ENCODE measurements at regions not wholly inside any gene's neighbourhood (a gene's known extent, or its start where the extent isn't known, plus 50 kb on each side); places are given as distances from the start of the nearest gene placed in this dataset.

DNA sequence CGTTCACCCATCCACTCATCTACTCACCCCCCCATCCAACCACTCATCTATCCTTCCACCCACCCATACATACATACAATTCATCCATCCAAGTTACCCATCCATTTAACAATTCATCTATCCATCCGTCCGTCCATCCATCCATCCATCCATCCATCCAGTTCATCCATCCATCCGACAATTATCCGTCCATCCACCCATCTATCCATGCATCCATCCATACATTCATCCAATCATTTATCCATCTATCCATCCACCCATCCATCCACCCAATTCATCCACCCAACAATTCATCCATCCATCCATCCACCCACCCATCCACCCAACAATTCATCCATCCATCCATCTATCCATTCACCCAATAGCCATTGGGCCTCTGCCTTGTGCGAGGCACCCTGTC lies 173.2 kb upstream of the MVB12B start:
- DNase-seq = no peak

DNA sequence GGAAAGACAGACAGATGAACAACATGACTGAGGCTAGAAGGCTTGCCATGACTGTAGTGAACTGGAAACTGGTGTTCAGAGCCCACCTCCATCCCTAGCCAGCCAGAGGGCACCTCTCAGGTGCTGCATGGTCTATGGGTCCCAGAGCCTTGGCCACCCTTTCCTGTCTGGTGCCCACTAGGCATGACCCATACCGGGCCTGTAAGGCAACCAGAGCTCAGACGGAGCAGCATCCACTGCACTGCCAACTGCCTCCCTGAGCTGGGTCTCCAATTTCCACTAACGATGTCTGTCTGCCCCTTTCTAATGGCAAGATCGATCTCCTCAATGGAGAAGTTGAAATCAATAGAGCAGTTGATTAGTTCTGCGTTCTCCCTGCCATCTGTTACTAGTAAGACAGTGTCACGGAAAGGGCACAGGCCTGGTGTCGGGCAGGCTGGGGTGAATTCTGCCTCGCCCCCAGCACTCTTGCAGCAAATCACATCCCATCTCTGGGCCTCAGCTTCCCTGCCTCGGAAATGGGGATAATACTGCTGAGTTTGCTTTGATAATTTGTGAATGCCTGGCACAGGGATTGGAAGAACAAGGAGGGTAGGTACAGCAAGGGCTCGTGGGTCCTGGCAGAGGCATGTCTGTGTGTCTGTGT lies 172.3 kb upstream of the MVB12B start:
- no peak for DNase-seq

DNA sequence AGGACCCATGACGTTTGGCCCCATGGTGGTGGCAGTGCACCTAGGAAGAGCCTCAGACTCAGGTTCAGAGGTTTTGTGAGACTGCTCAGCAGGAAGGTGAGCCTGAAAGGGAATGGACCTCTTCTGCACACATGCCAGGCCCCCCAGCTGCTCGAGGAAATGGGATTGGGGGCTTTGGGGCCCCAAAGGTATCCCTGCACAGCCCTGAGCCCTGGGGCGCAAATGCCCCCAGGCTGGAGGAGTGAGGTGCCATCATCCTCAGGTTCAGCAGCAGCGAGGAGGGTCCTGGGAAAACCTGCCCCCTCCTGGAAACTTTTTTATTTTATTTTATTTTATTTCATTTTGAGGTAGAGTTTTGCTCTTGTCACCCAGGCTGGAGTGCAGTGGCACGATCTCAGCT lies 171.8 kb upstream of the MVB12B start:
- DNase-seq = no peak

- no peak for DNase-seq
Observed at GRCh38 chr9:126155756-126156664, 170.6 kb upstream of the MVB12B start.

DNA sequence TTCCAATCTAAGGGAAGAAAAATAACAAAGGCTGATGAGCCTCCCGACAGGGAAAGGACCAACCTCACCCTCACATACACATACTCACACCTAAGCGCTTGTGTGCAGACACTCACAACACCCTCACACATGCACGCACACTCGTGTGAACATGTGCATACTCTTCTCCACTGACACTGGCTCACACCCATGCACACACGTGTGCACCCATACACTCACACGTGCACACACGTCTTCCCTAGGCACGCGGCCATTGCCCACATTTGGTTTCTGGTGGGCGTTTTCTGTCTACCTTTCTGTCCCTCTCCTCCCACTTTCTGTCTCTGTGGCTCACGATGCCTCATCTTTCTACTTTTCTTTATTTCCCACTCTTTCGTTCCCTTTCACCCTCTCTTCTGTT lies 169.7 kb upstream of the MVB12B start:
- no peak for DNase-seq

DNA sequence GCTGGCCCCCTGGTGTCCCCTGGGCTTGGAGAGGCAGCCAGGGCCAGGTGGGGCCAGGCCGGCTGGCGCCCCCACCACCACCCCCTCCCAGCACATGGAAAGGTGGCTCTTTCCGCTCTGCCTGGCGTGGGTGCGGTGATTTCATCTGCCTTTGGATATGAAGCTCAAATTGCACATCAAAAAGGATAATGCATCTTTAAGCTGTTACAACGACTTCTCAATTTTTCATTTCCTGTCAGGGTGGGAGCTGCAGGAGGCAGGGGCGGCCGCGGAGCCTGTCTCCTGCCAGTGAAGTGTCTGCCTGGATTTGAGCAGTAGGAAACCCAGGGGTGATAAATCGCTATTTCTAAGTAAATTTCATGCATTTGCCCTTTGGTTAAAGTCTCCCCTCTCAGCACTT lies 169.2 kb upstream of the MVB12B start:
- no peak for DNase-seq

- no peak for DNase-seq
Observed at GRCh38 chr9:126157826-126158587, 168.6 kb upstream of the MVB12B start.

DNA sequence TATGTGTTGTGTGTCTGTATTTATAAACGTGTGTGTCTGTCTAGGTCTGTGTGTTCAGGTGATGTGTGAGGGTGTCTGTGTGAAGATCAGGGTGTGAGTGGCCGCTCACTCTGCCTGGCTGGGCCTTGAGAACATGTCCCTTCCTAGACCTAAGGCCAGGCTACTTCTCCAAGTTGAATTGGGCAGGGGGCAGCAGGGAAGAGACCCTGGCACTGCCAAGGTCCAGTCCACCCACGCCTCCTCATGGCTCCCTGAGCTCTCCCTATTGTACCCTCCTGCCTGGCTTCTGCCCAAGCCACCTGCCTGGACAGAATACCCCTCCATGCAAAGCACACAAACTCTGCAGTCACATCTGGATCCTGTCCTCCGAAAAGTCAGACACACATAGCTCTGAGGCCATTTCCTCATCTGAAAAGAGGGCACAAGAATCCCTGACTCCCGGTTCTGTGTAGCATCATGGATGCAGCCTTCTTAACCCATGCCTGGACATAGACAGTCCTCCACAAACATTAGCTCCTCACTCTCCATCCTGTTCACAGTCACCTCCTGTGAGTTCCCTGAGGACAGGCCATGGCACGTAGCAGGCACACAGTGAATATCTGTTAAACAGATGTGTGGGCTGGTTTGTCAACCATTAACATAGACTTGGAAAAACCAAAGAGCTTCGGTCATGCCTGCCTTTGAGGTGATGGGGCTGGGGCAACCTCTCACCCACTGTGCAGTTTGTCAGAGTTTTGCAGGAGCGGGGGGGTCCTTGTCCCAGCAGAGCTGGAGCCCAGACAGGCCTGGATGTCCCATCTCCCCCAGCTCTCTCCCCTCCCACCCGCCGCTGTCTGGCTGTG lies 167.8 kb upstream of the MVB12B start:
- no peak for DNase-seq

DNA sequence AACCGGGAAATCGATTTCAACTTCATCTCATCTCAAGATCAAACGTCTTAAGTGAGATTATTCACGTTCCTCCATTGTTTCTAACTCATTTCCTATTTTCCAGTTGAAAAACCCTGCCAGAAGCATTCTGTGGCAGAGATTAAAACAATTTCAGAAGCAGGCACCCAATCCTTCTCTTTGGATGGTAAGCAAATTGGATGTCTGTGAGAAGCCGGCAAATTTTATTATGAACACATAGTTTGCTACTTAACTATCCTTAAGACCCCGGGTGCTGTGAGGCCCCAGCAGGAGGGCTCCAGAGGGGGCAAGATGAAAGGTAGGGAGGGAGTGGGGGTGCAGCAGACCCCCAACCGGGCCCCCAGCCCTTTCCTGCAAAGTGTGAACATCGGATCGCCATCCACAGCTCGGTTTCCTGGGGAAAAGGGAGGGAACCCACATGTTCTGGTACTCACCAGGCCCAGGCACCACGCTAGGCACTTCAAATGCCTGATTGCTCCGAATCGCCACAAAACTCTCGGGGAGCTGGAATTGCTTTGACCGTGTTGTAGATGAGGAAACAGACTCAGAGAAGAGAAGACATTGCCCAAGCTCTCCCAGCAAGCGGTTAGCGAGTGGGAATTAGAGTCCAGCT lies 167.1 kb upstream of the MVB12B start:
- DNase-seq = no peak

DNA sequence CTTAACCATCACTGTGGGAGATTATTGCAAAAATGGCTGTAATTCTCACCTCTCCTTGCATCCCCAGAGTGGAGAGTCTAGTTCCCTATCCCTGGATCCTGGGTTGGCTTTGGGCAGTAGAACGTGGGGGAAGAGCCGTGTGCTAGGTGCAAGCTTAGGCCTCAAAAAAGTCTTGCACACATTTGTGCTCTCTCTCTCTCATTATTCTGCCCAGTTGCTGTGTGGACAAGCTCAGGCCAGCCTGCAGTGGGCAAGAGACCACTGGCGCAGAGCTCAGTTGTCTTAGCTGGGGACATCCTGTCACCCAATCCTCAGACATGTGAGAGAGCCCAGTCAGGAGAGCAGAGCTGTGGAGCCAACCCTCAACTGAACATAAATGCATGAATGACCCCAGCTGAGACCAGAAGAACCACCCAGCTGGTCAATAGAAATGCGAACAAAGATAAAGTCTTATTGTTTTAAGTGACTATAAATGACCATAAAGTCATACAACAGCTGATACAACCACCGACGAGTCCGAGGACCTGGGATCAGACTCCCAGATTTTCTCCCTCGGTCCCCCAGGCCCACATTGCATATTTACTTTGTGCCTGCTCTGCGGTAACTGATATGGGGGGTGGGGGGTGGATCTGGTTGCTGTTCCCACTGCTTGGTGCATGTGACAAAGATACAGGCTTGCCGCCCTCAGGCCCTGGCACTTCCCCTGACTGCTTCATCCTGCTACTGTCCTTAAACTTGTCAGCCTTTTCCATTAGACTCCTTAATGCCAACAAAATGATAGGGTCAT lies 166.4 kb upstream of the MVB12B start:
- no peak for DNase-seq

DNA sequence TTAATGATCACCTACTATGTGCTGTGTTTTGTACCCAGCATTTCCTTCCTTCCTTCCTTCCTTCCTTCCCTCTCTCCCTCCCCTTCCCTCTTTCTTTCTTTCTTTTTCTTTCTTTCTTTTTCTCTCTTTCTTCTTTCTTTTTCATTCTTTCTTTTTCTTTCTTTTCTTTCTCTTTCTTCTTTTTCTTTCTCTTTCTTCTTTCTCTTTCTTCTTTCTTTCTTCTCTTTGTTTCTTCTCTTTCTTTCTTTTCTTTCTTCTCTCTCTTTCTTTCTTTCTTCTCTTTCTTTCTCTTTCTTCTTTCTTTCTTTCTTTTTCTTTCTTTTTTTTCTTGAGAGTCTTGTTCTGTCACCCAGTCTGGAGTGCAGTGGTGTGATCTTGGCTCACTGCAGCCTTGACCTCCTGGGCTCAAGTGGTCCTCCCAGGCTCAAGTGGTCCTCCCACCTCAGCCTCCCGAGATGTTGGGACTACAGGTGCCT lies 165.7 kb upstream of the MVB12B start:
- no peak for DNase-seq

DNA sequence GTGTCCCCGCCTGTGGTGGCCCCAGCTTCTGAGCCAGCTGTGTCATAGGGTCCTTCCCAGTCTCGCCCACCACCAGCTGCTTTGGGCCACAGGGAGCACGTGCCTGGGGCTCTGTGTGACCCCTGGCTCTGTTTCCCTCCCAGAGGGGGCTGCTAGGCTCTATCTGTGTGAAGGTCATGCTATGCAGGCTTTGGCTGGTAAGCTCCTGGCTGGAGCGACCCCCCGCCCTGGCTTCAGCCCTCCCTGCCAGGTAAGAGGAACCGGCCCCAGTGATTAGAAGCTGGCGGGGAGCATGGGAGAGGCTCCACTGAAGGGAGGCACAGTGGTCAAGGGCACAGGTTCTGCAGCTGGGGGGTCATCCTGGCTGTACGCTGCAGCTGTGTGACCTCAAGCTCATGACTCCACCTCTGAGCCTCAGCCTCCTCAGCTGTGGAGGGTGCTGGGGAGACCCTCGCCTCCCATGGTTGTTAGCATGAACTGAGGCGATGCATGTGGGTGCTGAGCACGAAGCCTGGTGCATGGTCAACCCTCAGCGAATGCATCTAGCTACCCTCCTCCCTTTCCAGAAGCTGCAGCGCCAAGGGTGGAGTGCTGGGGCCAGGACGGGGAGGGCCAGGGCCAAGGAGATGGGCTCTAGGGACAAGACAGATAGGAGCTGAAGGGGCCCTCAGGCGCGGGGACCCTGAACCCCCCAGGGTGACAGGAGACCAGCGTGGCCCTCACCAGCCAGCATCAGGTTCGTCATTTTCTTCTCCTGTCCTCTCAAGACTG lies 163.8 kb upstream of the MVB12B start:
- no peak for DNase-seq

- no peak for DNase-seq
Observed at GRCh38 chr9:126164796-126165525, 161.7 kb upstream of the MVB12B start.

- no peak for DNase-seq
Observed at GRCh38 chr9:126165755-126166154, 160.9 kb upstream of the MVB12B start.

DNA sequence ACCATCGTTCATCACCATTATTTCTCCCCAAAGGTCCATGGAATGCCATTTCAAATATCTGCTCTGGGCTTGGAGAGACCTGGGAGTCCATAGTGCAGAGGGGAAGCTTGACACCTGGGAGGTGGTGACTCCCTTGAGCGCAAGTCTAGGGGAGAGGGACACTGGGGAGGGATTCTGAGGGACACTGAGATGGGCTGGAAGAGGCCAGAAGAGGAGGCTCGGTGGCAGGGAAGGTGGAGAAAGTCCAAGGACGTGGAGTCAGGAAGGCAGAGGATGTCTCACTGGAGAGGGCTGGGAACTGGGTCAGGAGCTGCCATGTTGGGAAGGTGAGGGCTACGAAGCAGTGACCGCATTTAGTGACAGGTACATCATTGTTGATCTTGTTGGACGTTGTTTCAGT lies 160.3 kb upstream of the MVB12B start:
- no peak for DNase-seq

GRCh38 chr9:126166866-126167265 lies 159.8 kb upstream of the MVB12B start:
- no peak for DNase-seq

- DNase-seq = no peak
Observed at GRCh38 chr9:126169736-126170135, 156.9 kb upstream of the MVB12B start.

GRCh38 chr9:126170286-126170823 lies 156.3 kb upstream of the MVB12B start:
- no peak for DNase-seq

GRCh38 chr9:126171641-126172040 lies 155.0 kb upstream of the MVB12B start:
- DNase-seq = no peak
